SK-N-SH treated with all-trans-retinoic acid at 6 μM for 48 hours (cell line): ENCODE measurements at regions not wholly inside any gene's neighbourhood (a gene's known extent, or its start where the extent isn't known, plus 50 kb on each side); places are given as distances from the start of the nearest gene placed in this dataset.

Experiments used
- ESRRG ChIP-seq: fragments of 250-450 bp; sonication (Bioruptor Pico); IDR thresholded peaks from 2 replicates; pipeline ENCODE4 v1.6.1; 2021; ENCODE audit warnings: mild to moderate bottlenecking
- ISL1 ChIP-seq: fragments of 250-450 bp; sonication (Bioruptor Pico); IDR thresholded peaks from 2 replicates; pipeline ENCODE4 v2.1.2; 2022; ENCODE audit warnings: mild to moderate bottlenecking, moderate library complexity
- OSR1 ChIP-seq: fragments of 250-450 bp; sonication (Bioruptor Pico); IDR thresholded peaks from 2 replicates; pipeline ENCODE4 v1.8.0; 2022; ENCODE audit warnings: moderate library complexity, mild to moderate bottlenecking, inconsistent platforms
- PATZ1 ChIP-seq: fragments of 250-450 bp; sonication (Bioruptor Pico); IDR thresholded peaks from 2 replicates; pipeline ENCODE4 v1.8.0; 2020; ENCODE audit warnings: mild to moderate bottlenecking, moderate library complexity, borderline replicate concordance
- POU6F1 ChIP-seq: fragments of 250-450 bp; sonication (Bioruptor Pico); IDR thresholded peaks from 2 replicates; pipeline ENCODE4 v1.8.0; 2021; ENCODE audit warnings: low read depth, mild to moderate bottlenecking, moderate library complexity, borderline replicate concordance
- RARB ChIP-seq: fragments of 250-450 bp; sonication (Bioruptor Pico); IDR thresholded peaks from 2 replicates; pipeline ENCODE4 v1.8.0; 2021; ENCODE audit warnings: mild to moderate bottlenecking, moderate library complexity
- ZFP3 ChIP-seq: fragments of 250-450 bp; sonication (Bioruptor Pico); IDR thresholded peaks from 2 replicates; pipeline ENCODE4 v1.5.0; 2020; ENCODE audit warnings: mild to moderate bottlenecking, moderate library complexity
- ZFP30 ChIP-seq: fragments of 450-650 bp; formaldehyde crosslinking; IDR thresholded peaks from 2 replicates; pipeline ENCODE4 v1.5.0; 2022; ENCODE audit warnings: mild to moderate bottlenecking, moderate library complexity

GRCh38 chr12:77609016-77609415 lies 221.7 kb upstream of the NAV3 start:
- TF ChIP-seq PATZ1 (CRISPR knock-in tag) = no peak
- TF ChIP-seq RARB (CRISPR knock-in tag) = no peak
- no peak for TF ChIP-seq ESRRG (CRISPR knock-in tag)
- TF ChIP-seq ZFP30 = no peak
- TF ChIP-seq POU6F1 (CRISPR knock-in tag) = no peak
- TF ChIP-seq ISL1 = no peak
- no peak for TF ChIP-seq ZFP3 (CRISPR knock-in tag)
- no peak for TF ChIP-seq OSR1 (CRISPR knock-in tag)
